Central memory CD4-positive, alpha-beta T cell (primary cell): ENCODE measurements at regions not wholly inside any gene's neighbourhood (a gene's known extent, or its start where the extent isn't known, plus 50 kb on each side); places are given as distances from the start of the nearest gene placed in this dataset.

Experiments used
- DNase-seq: peaks from one replicate; pipeline ENCODE4 v3.0.0; 2022

GRCh38 chr9:89655990-89656657 lies 51.3 kb downstream of the GADD45G start:
- no peak for DNase-seq

GRCh38 chr9:89657295-89657694 lies 52.5 kb downstream of the GADD45G start:
- DNase-seq: no peak

- no peak for DNase-seq
Measured at GRCh38 chr9:89657765-89658164, 53.0 kb downstream of the GADD45G start.

- DNase-seq: no peak
Measured at GRCh38 chr9:89658401-89658800, 53.6 kb downstream of the GADD45G start.

GRCh38 chr9:89658931-89659330 lies 54.1 kb downstream of the GADD45G start:
- no peak for DNase-seq

GRCh38 chr9:89659473-89659872 lies 54.7 kb downstream of the GADD45G start:
- DNase-seq: no peak

- DNase-seq: no peak
Measured at GRCh38 chr9:89659891-89660685, 55.3 kb downstream of the GADD45G start.

GRCh38 chr9:89661391-89661949 lies 56.7 kb downstream of the GADD45G start:
- DNase-seq: no peak

GRCh38 chr9:89661956-89662717 lies 57.3 kb downstream of the GADD45G start:
- no peak for DNase-seq

GRCh38 chr9:89662718-89663613 lies 58.2 kb downstream of the GADD45G start:
- DNase-seq: no peak

GRCh38 chr9:89663614-89663970 lies 58.8 kb downstream of the GADD45G start:
- DNase-seq: no peak

- DNase-seq: no peak
Measured at GRCh38 chr9:89664010-89664409, 59.2 kb downstream of the GADD45G start.

- DNase-seq: no peak
Measured at GRCh38 chr9:89664896-89665329, 60.1 kb downstream of the GADD45G start.

- no peak for DNase-seq
Measured at GRCh38 chr9:89666364-89666763, 61.6 kb downstream of the GADD45G start.

GRCh38 chr9:89666950-89667349 lies 62.1 kb downstream of the GADD45G start:
- DNase-seq: no peak

GRCh38 chr9:89667726-89668125 lies 62.9 kb downstream of the GADD45G start:
- DNase-seq: no peak

- no peak for DNase-seq
Measured at GRCh38 chr9:89668216-89668865, 63.5 kb downstream of the GADD45G start.

- DNase-seq: no peak
Measured at GRCh38 chr9:89668866-89669246, 64.0 kb downstream of the GADD45G start.

- DNase-seq: no peak
Measured at GRCh38 chr9:89669361-89669842, 64.6 kb downstream of the GADD45G start.

- DNase-seq: no peak
Measured at GRCh38 chr9:89670114-89670513, 65.3 kb downstream of the GADD45G start.

GRCh38 chr9:89670801-89671434 lies 66.1 kb downstream of the GADD45G start:
- no peak for DNase-seq
